SU-DHL-6 (cell line): ENCODE measurements at regions not wholly inside any gene's neighbourhood (a gene's known extent, or its start where the extent isn't known, plus 50 kb on each side); places are given as distances from the start of the nearest gene placed in this dataset.

Experiments used
- H2AFZ ChIP-seq: fragments of 200-600 bp; sonication (generic); 2 replicates; pipeline ENCODE4 v1.6.1; 2014; ENCODE audit warnings: low read depth, mild to moderate bottlenecking, moderate library complexity, mixed read lengths, antibody characterized with exemption, low read length; ENCODE audit not compliant: severe bottlenecking
- H3F3A ChIP-seq: fragments of 200-600 bp; shearing (Covaris generic); 2 replicates; pipeline ENCODE4 v1.6.0; 2016; ENCODE audit warnings: antibody characterized with exemption, mild to moderate bottlenecking; ENCODE audit not compliant: insufficient read depth
- H3K27ac ChIP-seq: fragments of 200-600 bp; sonication (generic); 2 replicates; pipeline ENCODE4 v1.5.1; 2016; ENCODE audit warnings: low read depth, mild to moderate bottlenecking, low read length, moderate library complexity, mixed read lengths
- H3K27me3 ChIP-seq: fragments of 200-600 bp; sonication (generic), shearing (Covaris generic); 2 replicates; pipeline ENCODE4 v1.6.0; 2014; ENCODE audit warnings: mild to moderate bottlenecking, low read length
- H3K36me3 ChIP-seq: fragments of 200-600 bp; sonication (generic); 2 replicates; pipeline ENCODE4 v1.6.1; 2014; ENCODE audit warnings: mild to moderate bottlenecking, low read length, mixed read lengths
- H3K4me2 ChIP-seq: fragments of 300-600, 200-600 bp; shearing (Covaris generic), sonication (generic); 2 replicates; pipeline ENCODE4 v1.6.0; 2014; ENCODE audit warnings: low read length, low read depth, mild to moderate bottlenecking; ENCODE audit not compliant: poor library complexity, severe bottlenecking
- H3K4me3 ChIP-seq: fragments of 200-600 bp; sonication (generic); 2 replicates; pipeline ENCODE4 v1.5.1; 2014; ENCODE audit warnings: antibody characterized with exemption, low read length, mild to moderate bottlenecking, mixed read lengths; ENCODE audit not compliant: insufficient read depth, poor library complexity, severe bottlenecking
- H3K79me2 ChIP-seq: fragments of 200-600 bp; sonication (generic); 2 replicates; pipeline ENCODE4 v1.6.1; 2014; ENCODE audit warnings: mild to moderate bottlenecking, low read length, moderate library complexity; ENCODE audit not compliant: insufficient read depth
- H3K9ac ChIP-seq: fragments of 200-600 bp; sonication (generic); 2 replicates; pipeline ENCODE4 v1.7.0; 2014; ENCODE audit warnings: mild to moderate bottlenecking, low read length
- H3K9me2 ChIP-seq: fragments of 200-600 bp; sonication (generic); replicated peaks from 2 replicates; pipeline ENCODE4 v1.6.1; 2014; ENCODE audit warnings: low read length; ENCODE audit not compliant: insufficient read depth
- H3K9me3 ChIP-seq: fragments of 200-600 bp; sonication (generic); 2 replicates; pipeline ENCODE4 v1.6.1; 2014; ENCODE audit warnings: low read length, mixed read lengths; ENCODE audit not compliant: insufficient read depth
- H4K20me1 ChIP-seq: fragments of 200-600 bp; sonication (generic); 2 replicates; pipeline ENCODE4 v1.6.1; 2014; ENCODE audit warnings: low read depth, mild to moderate bottlenecking, antibody characterized with exemption, low read length, moderate library complexity, mixed read lengths
- CTCF ChIP-seq: fragments of 200-600 bp; sonication (generic); IDR thresholded peaks from one replicate; pipeline ENCODE4 v1.5.1; 2017; ENCODE audit warnings: antibody characterized with exemption, mild to moderate bottlenecking, low read length, moderate library complexity; ENCODE audit not compliant: insufficient read depth, poor library complexity, severe bottlenecking
- EZH2phosphoT487 ChIP-seq: fragments of 200-600 bp; sonication (generic), shearing (Covaris generic); conservative IDR thresholded peaks from 2 replicates; pipeline ENCODE4 v1.6.1; 2018; ENCODE audit warnings: mild to moderate bottlenecking, antibody characterized with exemption, low read length, moderate library complexity, mixed read lengths

- Histone ChIP-seq H3K9me2 (no peaks in the 10 kb centered on the region), H3K9ac (no peak overlapping the region), H4K20me1 (no peaks in the 10 kb centered on the region), H3F3A (no peaks in the 10 kb centered on the region), H3K4me2 (no peak overlapping the region), H2AFZ (no peak overlapping the region), H3K4me3 (no peak overlapping the region), H3K27me3 (no peaks in the 10 kb centered on the region), H3K36me3 (peaks cover 10% of the 10 kb centered on the region; the same call in 1 of the 2 replicates), H3K9me3 (no peaks in the 10 kb centered on the region), H3K79me2 (no peaks in the 10 kb centered on the region), H3K27ac (no peak overlapping the region)
- TF ChIP-seq EZH2phosphoT487 = no peak
- no peak for TF ChIP-seq CTCF
These were observed 128.8 kb downstream of the FOXG1 start for GRCh38 chr14:28895389-28895788.

- H3K9me2 ChIP-seq = no peaks in the 10 kb centered on the region
- no peaks in the 10 kb centered on the region for H3F3A ChIP-seq
- no peaks in the 10 kb centered on the region for H3K79me2 ChIP-seq
- no peaks in the 10 kb centered on the region for H4K20me1 ChIP-seq
- no peak overlapping the region for H2AFZ ChIP-seq
- no peak overlapping the region for H3K27ac ChIP-seq
- TF ChIP-seq EZH2phosphoT487 = no peak
- no peak for TF ChIP-seq CTCF
- H3K4me2 ChIP-seq = no peak overlapping the region
- no peaks in the 10 kb centered on the region for H3K27me3 ChIP-seq
- H3K36me3 ChIP-seq = peaks cover 13% of the 10 kb centered on the region; the same call in 1 of the 2 replicates
- no peak overlapping the region for H3K4me3 ChIP-seq
- H3K9me3 ChIP-seq = no peaks in the 10 kb centered on the region
- H3K9ac ChIP-seq = no peak overlapping the region
These were observed 129.8 kb downstream of the FOXG1 start for GRCh38 chr14:28896337-28896736.

GRCh38 chr14:28901631-28902030 lies 135.0 kb downstream of the FOXG1 start:
- TF ChIP-seq CTCF (no peak), EZH2phosphoT487 (no peak)
- H4K20me1 ChIP-seq = no peaks in the 10 kb centered on the region
- H3F3A ChIP-seq = no peaks in the 10 kb centered on the region
- no peak overlapping the region for H3K27ac ChIP-seq
- H3K4me2 ChIP-seq = no peak overlapping the region
- no peaks in the 10 kb centered on the region for H3K9me3 ChIP-seq
- H3K79me2 ChIP-seq = no peaks in the 10 kb centered on the region
- no peaks in the 10 kb centered on the region for H3K9me2 ChIP-seq
- H3K9ac ChIP-seq = no peak overlapping the region
- no peaks in the 10 kb centered on the region for H3K27me3 ChIP-seq
- no peak overlapping the region for H3K4me3 ChIP-seq
- peaks cover 13% of the 10 kb centered on the region for H3K36me3 ChIP-seq
- no peak overlapping the region for H2AFZ ChIP-seq
